ENCODE measurements at regions not wholly inside any gene's neighbourhood (a gene's known extent, or its start where the extent isn't known, plus 50 kb on each side); places are given as distances from the start of the nearest gene placed in this dataset.

DNA sequence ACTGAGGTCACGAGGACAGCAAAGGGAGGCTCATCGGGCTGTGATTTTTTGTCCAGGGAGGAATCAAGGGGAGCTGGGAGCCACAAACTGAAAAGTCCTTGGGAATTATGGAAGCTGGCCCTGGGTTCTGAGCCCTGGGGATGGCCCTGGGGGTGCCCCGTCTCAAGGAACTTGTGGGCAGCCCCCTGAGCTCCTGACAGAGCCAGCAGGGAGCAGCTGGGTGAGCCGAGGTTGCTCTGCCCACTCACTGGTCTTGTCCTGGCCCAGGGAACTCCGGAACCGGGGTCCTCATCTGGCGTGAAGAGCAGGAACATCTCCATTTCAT lies 61.3 kb upstream of the HDAC4 start:
- no peak for DNase-seq (ENCODE audit: low read depth in 2 of 2)

DNA sequence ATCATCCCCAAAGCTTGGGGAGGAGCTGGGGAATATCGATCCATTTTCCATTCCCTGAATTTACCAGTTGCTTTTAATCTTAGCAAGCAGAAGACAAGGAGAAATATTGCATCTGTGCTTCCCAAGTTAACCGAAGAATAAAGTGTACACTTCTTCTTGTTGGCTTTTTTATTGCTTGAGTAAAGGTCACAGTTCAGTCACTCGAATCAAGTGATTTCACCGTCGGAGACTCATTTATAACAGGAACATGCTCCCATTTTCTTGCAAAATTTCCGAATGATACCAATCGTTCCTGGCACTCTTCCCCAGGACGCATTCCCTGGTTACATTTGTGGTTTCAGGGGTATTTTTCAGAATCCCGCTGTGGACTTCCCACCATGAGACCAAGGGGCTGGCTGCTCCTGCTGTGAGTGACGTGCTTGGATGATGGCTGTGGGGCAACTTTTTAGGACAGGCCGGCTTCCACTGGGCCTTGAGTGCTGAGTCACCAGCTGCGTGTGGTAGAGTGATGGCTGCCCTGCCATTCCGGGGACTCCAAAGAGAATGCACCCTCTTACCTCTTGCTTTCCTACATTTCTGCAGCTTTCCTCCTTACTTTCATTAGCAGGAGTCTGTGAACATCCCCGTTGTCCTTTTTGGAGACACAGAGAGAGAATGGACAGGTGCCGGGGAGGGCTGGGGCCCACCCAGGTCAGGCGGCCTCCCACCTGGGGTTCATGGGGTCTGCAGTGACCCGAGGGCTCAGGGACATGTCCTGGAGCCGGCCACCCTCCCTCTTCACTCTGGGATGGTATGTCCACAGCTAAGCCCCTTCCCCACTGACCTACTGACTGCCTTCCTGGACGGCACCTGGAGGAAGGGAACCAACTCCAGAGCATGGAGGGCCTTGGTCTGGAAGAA lies 60.7 kb upstream of the HDAC4 start:
- no peak for DNase-seq (ENCODE audit: low read depth in 2 of 2)

DNA sequence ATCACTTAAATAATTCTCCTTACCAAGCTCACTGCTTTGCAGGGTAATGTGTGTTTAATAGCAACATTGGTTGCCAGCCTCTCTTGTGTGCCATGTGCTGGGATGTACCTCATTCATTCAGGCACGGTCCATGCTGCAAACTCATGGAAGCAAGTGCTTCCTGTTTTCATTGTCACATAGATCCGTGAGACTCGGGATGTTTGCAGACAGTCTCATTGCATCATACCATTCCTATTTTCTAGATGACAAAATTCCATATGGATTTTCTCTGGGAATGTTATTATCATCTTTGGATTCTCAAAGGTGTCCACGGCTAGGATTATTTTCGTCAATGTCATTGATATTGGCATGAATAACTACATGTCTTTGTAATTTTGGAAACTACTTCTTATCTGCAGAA lies 60.0 kb upstream of the HDAC4 start:
- no peak for DNase-seq (ENCODE audit: low read depth in 2 of 2)

- no peak for DNase-seq (ENCODE audit: low read depth in 2 of 2)
These were observed 58.8 kb upstream of the HDAC4 start for GRCh38 chr2:239459606-239460005.

DNA sequence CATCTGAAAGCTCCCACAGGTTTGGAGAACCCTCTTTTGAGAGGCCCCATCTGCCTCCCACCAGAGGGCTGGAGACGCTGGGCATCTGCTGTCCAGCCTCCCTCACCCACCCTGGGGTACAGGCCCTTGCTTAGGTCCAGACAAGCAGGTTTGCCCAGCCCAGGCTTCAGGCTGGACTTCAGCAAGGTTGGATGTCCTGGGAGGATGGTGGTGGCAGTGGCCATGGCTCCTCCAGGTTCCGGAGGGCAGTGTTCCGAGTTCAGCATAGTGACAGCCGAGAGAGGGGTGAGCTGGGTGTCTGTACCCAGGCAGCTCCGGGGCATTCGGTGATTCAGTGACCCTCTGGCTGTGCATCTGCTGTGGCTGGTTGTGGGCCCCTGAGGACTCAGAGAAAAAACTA lies 58.2 kb upstream of the HDAC4 start:
- DNase-seq (ENCODE audit: low read depth in 2 of 2) = no peak

GRCh38 chr2:239457586-239458445 lies 57.0 kb upstream of the HDAC4 start:
- no peak for DNase-seq (ENCODE audit: low read depth in 2 of 2)

DNA sequence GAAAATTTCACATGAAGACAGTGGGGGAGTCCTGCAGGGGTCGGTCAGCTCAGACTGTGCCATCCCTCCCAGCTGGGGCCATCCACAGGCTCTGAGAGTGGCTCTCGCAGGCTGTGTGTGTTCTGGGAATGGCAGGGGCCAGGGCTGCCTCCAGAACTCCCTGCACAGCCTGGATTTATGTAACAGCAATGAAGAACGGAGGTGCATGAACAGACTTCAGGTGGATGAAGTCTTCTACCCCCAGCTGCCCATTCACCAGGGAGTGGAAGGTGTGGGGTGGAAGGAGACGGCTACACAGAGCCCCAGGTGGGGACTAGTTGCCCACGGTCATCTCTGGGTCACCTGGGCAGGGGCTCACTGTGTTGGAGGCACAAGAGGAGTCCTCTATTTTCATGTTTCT lies 56.1 kb upstream of the HDAC4 start:
- DNase-seq (ENCODE audit: low read depth in 2 of 2) = no peak

DNA sequence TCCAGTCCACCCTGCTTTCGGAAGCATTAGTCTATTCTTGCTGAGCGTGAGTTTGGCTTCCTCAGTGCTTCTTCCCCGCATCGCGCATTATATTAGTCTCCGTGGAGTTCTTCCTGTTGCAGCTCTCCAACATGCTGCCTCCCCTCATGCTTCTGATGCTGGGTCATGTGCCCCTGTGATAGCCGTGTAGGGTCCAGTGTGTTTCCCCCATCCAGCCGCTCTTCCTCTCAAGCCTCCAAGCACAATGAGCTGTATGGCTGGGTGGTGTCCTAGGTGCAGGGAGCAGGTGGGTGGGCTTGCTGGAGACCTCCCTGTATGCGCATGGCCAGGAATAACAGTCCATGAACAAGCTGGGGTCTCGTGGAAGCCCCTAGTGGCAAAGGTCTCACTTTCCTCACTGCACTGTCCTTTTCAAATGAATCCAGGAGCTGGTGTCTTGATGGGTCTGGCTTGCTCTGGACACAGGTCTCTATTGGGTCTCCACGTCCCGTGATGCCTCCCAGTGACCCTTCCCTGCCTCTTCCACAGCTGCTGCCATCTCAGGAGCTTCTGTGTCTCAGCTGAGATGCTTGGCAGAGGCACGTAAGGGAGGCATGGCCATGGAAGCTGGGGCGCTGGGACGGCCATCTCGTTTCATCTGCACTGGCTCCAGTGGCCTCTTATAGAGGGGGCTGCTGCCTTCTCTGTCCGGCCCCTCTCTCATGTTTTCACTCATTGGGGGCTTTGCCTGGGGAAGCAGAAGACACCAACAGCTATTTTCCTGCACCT lies 54.8 kb upstream of the HDAC4 start:
- DNase-seq (ENCODE audit: low read depth in 2 of 2) = no peak

GRCh38 chr2:239454507-239454906 lies 53.7 kb upstream of the HDAC4 start:
- DNase-seq (ENCODE audit: low read depth in 2 of 2) = no peak
